GM12878 (cell line): ENCODE measurements at regions not wholly inside any gene's neighbourhood (a gene's known extent, or its start where the extent isn't known, plus 50 kb on each side); places are given as distances from the start of the nearest gene placed in this dataset.

Source experiments
- ATAC-seq: fragments of 200-7000 bp; cut with Tn5 transposase; 3 replicates; pipeline ENCODE4 v1.9.1; 2020; ENCODE audit warnings: mild to moderate bottlenecking, moderate library complexity
- BruUV-seq: library from RNA; stranded (reverse); fragments of 400-500 nt; replicated peaks from 2 replicates; lab custom pipeline; 2021; lab: Mats Ljungman, UMichigan
- CTCF ChIA-PET: fragments of 300-600 bp; sonication (Branson Sonifier 250); formaldehyde crosslinking; extraction: SDS; loops from one replicate; lab custom pipeline; 2021; ENCODE audit warnings: inconsistent platforms; lab: Yijun Ruan, JAX
- POLR2A ChIA-PET: fragments of 350-600 bp; formaldehyde crosslinking; extraction: SDS; loops from one replicate; lab custom pipeline; 2021; ENCODE audit warnings: inconsistent platforms; lab: Charles Lee
- RAD21 ChIA-PET: fragments of 300-600 bp; sonication (Branson Sonifier 250); formaldehyde crosslinking; loops from one replicate; lab custom pipeline; 2023; ENCODE audit warnings: antibody characterized with exemption; ENCODE audit not compliant: unreplicated experiment; lab: Charles Lee
- SMC1A ChIA-PET: fragments of 300-600 bp; sonication (Branson Sonifier 250); formaldehyde crosslinking; loops from one replicate; lab custom pipeline; 2023; ENCODE audit not compliant: unreplicated experiment, uncharacterized antibody; lab: Charles Lee
- DNase-seq: peaks from one replicate; pipeline ENCODE4 v3.0.0-alpha.2; 2011; ENCODE audit warnings: low read depth, low spot score
- FAIRE-seq: peaks from 3 replicates; lab custom pipeline; 2011; peaks lifted over from hg19 to GRCh38; lab: Jason Lieb, UNC
- H2AFZ ChIP-seq: 2 replicates; pipeline ENCODE4 v1.6.0; 2011; ENCODE audit warnings: low read depth, low read length, control low read depth; ENCODE audit not compliant: control insufficient read depth
- H3K27ac ChIP-seq: 2 replicates; pipeline ENCODE4 v1.5.1; 2011; ENCODE audit warnings: control low read depth; ENCODE audit not compliant: control insufficient read depth, insufficient read depth
- H3K27me3 ChIP-seq, 2 experiments: replicated peaks in 1 of 2; 2 replicates each; pipeline versions ENCODE4 v1.6.0 to v1.6.1; 2011; ENCODE audit warnings: low read length in 1 of 2; ENCODE audit not compliant: control insufficient read depth in 2 of 2, insufficient read depth in 2 of 2
- H3K36me3 ChIP-seq, 2 experiments: 2 replicates each; pipeline ENCODE4 v1.5.1; 2011; ENCODE audit warnings: low read length in 1 of 2; ENCODE audit not compliant: control insufficient read depth in 2 of 2, insufficient read depth in 2 of 2
- H3K4me1 ChIP-seq: 2 replicates; pipeline ENCODE4 v1.6.1; 2011; ENCODE audit warnings: mild to moderate bottlenecking, low read length, moderate library complexity, mixed read lengths; ENCODE audit not compliant: control insufficient read depth, insufficient read depth
- H3K4me2 ChIP-seq: 2 replicates; pipeline ENCODE4 v1.6.0; 2011; ENCODE audit warnings: control low read depth; ENCODE audit not compliant: control insufficient read depth, insufficient read depth
- H3K4me3 ChIP-seq: fragments of 200-600 bp; sonication (generic); 2 replicates; pipeline ENCODE4 v1.5.1; 2016
- H3K79me2 ChIP-seq: 2 replicates; pipeline ENCODE4 v1.6.0; 2011; ENCODE audit warnings: low read length; ENCODE audit not compliant: control insufficient read depth, insufficient read depth
- H3K9ac ChIP-seq: 2 replicates; pipeline ENCODE4 v1.8.0; 2011; ENCODE audit warnings: low read length, control low read depth, mixed read lengths; ENCODE audit not compliant: control insufficient read depth, insufficient read depth
- H3K9me3 ChIP-seq: replicated peaks from 3 replicates; pipeline ENCODE4 v1.5.1; 2011; ENCODE audit warnings: mild to moderate bottlenecking, low read length; ENCODE audit not compliant: control insufficient read depth, insufficient read depth
- H4K20me1 ChIP-seq: 2 replicates; pipeline ENCODE4 v1.6.0; 2011; ENCODE audit not compliant: control insufficient read depth, insufficient read depth
- ASH2L ChIP-seq: fragments of 300-600, 200-600 bp; sonication (generic); IDR thresholded peaks from 2 replicates; pipeline ENCODE4 v1.6.1; 2017; ENCODE audit warnings: low read depth, mild to moderate bottlenecking, borderline replicate concordance
- CBFB ChIP-seq: IDR thresholded peaks from 2 replicates; pipeline ENCODE4 v1.6.1; 2016; ENCODE audit warnings: antibody characterized with exemption, low read depth
- EP300 ChIP-seq, 2 experiments: fragments of 150-350 bp in 1 of 2; IDR thresholded peaks; 2 replicates each; pipeline ENCODE4 v1.6.1; 2011 to 2012; ENCODE audit warnings: low read depth in 2 of 2, low read length in 2 of 2, borderline replicate concordance in 1 of 2, improper control_type of control experiment in 1 of 2, inconsistent platforms in 1 of 2; ENCODE audit not compliant: control insufficient read depth in 1 of 2
- HDGF ChIP-seq: fragments of 450-650 bp; IDR thresholded peaks from 2 replicates; pipeline ENCODE4 v1.6.1; 2016; ENCODE audit warnings: antibody characterized with exemption
- MYC ChIP-seq: IDR thresholded peaks from 2 replicates; pipeline ENCODE4 v1.6.1; 2011; ENCODE audit warnings: mild to moderate bottlenecking, low read length, moderate library complexity, inconsistent platforms; ENCODE audit not compliant: insufficient read depth, insufficient replicate concordance, insufficient read length, severe bottlenecking
- SREBF2 ChIP-seq: IDR thresholded peaks from 2 replicates; pipeline ENCODE4 v1.6.1; 2012; ENCODE audit warnings: mild to moderate bottlenecking, low read length
- TCF3 ChIP-seq: IDR thresholded peaks from 2 replicates; pipeline ENCODE4 v1.6.1; 2012; ENCODE audit warnings: low read depth, mild to moderate bottlenecking, low read length, borderline replicate concordance; ENCODE audit not compliant: insufficient read depth
- WGBS: methylation state at CpG from one replicate; pipeline ENCODE4 v1.1.6; 2016; ENCODE audit warnings: low lambda C conversion rate; ENCODE audit not compliant: insufficient replicate concordance, insufficient coverage; ENCODE audit errors: missing lambda C conversion rate; 5-methylcytosine and 5-hydroxymethylcytosine counted together
- in situ Hi-C: fragments of 300-500 bp; cut with MboI; formaldehyde crosslinking; loops from 9 replicates; pipeline ENCODE4 v1.14.3; 2018; ENCODE audit warnings: mixed read lengths
- intact Hi-C: fragments of 100-400 bp; cut with micrococcal nuclease; formaldehyde crosslinking; loops from one replicate; pipeline ENCODE4 v1.14.2; 2022; ENCODE audit not compliant: unreplicated experiment
- TF ChIP-seq, protein P1 (sequence below): IDR thresholded peaks from 2 replicates; pipeline ENCODE4 v1.6.1; 2012; ENCODE audit warnings: improper control_type of control experiment, low read depth, low read length; ENCODE audit not compliant: insufficient replicate concordance
- TF ChIP-seq, protein P2 (sequence below): fragments of 450-650 bp; IDR thresholded peaks from 2 replicates; pipeline ENCODE4 v1.6.1; 2016; ENCODE audit warnings: mild to moderate bottlenecking
- TF ChIP-seq, protein P3 (sequence below): IDR thresholded peaks from 2 replicates; pipeline ENCODE4 v1.6.1; 2011; ENCODE audit warnings: low read depth, mild to moderate bottlenecking, low read length, moderate library complexity, borderline replicate concordance; ENCODE audit errors: extremely low read depth
- TF ChIP-seq, protein P4 (sequence below): fragments of 450-650 bp; IDR thresholded peaks from 2 replicates; pipeline ENCODE4 v1.6.1; 2017; ENCODE audit warnings: mild to moderate bottlenecking, low read depth, inconsistent platforms; ENCODE audit not compliant: poor library complexity, severe bottlenecking

DNA sequence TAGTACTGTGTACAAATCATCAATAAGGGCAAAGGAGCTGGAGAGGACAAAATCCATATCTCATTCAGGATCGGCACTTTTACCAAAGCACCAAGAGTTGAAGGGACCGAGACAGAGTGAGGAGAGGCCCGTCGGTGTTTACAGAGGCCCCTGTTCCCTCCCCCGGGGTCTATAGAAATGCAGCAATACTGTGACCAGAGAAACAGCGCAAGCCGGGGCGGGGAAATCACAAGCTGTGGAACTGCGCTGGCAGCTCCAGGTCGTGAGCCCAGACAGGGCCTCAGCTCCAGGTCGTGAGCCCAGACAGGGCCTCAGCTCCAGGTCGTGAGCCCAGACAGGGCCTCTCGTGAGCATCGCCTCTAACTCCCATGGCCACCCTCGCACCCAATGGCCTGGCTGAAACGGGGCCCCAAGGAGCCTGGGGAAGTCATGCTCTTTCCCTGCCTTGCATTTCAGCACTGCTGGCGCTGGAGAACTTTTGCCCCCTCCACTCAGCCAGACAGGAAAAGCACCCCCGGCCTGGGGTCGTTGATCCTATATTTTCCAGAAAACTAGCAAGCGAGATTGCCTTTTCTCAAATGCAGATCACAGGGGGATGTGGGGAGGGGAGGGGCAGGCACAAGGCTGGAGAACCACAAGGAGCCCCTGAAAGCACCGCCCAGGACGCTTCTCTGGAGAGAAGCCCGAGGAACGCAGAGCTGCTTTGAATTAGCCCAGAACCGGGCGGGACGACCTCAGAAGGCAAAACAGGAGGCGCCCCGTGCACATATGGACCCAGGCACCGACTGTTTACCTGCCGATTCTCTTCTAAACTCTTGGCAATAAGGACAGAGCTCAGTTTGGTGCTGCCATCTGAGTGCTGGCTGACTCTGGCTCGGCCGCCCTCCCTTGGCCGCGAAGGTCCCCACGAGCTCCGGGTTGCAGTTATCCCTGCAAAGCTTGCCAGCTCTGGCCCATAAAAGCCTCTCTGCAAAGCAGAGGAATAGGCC lies 223.7 kb downstream of the ACKR3 start:
- no TSS peak for BruUV-seq
- intact Hi-C loops, result no loop called here
- Histone ChIP-seq H3K79me2 (no peaks in the 10 kb centered on the region), H3K4me2 (no peak overlapping the region), H3K27ac (no peak overlapping the region), H4K20me1 (no peaks in the 10 kb centered on the region), H2AFZ (no peak overlapping the region), H3K9me3 (no peaks in the 10 kb centered on the region), H3K36me3 (no peaks in the 10 kb centered on the region), H3K4me1 (no peaks in the 10 kb centered on the region), H3K4me3 (no peak overlapping the region), H3K27me3 (peaks cover 0 to 2% of the 10 kb centered on the region in 2 experiments; a peak in 1 of 4 replicates), H3K9ac (no peak overlapping the region)
- ATAC-seq (no peak), FAIRE-seq (no peak), DNase-seq (no peak)
- RAD21 ChIA-PET, result no interaction called here
- CTCF ChIA-PET, result no interaction called here
- in situ Hi-C loops, result no loop called here
- WGBS, result 54% methylated on average over 37 of the region's 37 CpGs
- POLR2A ChIA-PET, result no interaction called here
- SMC1A ChIA-PET, result interaction anchor here (0.9 kb wide), 1 partner anchor 440 kb away, joined by 3 read pairs; no protein-coding TSS in a partner anchor
- TF ChIP-seq, protein P1, sequence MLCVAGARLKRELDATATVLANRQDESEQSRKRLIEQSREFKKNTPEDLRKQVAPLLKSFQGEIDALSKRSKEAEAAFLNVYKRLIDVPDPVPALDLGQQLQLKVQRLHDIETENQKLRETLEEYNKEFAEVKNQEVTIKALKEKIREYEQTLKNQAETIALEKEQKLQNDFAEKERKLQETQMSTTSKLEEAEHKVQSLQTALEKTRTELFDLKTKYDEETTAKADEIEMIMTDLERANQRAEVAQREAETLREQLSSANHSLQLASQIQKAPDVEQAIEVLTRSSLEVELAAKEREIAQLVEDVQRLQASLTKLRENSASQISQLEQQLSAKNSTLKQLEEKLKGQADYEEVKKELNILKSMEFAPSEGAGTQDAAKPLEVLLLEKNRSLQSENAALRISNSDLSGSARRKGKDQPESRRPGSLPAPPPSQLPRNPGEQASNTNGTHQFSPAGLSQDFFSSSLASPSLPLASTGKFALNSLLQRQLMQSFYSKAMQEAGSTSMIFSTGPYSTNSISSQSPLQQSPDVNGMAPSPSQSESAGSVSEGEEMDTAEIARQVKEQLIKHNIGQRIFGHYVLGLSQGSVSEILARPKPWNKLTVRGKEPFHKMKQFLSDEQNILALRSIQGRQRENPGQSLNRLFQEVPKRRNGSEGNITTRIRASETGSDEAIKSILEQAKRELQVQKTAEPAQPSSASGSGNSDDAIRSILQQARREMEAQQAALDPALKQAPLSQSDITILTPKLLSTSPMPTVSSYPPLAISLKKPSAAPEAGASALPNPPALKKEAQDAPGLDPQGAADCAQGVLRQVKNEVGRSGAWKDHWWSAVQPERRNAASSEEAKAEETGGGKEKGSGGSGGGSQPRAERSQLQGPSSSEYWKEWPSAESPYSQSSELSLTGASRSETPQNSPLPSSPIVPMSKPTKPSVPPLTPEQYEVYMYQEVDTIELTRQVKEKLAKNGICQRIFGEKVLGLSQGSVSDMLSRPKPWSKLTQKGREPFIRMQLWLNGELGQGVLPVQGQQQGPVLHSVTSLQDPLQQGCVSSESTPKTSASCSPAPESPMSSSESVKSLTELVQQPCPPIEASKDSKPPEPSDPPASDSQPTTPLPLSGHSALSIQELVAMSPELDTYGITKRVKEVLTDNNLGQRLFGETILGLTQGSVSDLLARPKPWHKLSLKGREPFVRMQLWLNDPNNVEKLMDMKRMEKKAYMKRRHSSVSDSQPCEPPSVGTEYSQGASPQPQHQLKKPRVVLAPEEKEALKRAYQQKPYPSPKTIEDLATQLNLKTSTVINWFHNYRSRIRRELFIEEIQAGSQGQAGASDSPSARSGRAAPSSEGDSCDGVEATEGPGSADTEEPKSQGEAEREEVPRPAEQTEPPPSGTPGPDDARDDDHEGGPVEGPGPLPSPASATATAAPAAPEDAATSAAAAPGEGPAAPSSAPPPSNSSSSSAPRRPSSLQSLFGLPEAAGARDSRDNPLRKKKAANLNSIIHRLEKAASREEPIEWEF, result no peak
- TF ChIP-seq, protein P2, sequence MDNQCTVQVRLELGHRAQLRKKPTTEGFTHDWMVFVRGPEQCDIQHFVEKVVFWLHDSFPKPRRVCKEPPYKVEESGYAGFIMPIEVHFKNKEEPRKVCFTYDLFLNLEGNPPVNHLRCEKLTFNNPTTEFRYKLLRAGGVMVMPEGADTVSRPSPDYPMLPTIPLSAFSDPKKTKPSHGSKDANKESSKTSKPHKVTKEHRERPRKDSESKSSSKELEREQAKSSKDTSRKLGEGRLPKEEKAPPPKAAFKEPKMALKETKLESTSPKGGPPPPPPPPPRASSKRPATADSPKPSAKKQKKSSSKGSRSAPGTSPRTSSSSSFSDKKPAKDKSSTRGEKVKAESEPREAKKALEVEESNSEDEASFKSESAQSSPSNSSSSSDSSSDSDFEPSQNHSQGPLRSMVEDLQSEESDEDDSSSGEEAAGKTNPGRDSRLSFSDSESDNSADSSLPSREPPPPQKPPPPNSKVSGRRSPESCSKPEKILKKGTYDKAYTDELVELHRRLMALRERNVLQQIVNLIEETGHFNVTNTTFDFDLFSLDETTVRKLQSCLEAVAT, result no peak
- TF ChIP-seq ASH2L (no peak), CBFB (no peak), MYC (no peak), EP300 (IDR thresholded peaks at IDR 0.05; ENCODE audit: borderline replicate concordance in 1 of 2, control insufficient read depth in 1 of 2, low read depth in 2 of 2, low read length in 2 of 2) (no peak), HDGF (no peak), SREBF2 (no peak), TCF3 (no peak)
- TF ChIP-seq, protein P3, sequence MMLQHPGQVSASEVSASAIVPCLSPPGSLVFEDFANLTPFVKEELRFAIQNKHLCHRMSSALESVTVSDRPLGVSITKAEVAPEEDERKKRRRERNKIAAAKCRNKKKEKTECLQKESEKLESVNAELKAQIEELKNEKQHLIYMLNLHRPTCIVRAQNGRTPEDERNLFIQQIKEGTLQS, result no peak
- TF ChIP-seq, protein P4, sequence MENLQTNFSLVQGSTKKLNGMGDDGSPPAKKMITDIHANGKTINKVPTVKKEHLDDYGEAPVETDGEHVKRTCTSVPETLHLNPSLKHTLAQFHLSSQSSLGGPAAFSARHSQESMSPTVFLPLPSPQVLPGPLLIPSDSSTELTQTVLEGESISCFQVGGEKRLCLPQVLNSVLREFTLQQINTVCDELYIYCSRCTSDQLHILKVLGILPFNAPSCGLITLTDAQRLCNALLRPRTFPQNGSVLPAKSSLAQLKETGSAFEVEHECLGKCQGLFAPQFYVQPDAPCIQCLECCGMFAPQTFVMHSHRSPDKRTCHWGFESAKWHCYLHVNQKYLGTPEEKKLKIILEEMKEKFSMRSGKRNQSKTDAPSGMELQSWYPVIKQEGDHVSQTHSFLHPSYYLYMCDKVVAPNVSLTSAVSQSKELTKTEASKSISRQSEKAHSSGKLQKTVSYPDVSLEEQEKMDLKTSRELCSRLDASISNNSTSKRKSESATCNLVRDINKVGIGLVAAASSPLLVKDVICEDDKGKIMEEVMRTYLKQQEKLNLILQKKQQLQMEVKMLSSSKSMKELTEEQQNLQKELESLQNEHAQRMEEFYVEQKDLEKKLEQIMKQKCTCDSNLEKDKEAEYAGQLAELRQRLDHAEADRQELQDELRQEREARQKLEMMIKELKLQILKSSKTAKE, result no peak
